ENCODE measurements at regions not wholly inside any gene's neighbourhood (a gene's known extent, or its start where the extent isn't known, plus 50 kb on each side); places are given as distances from the start of the nearest gene placed in this dataset.

- Histone ChIP-seq H3K36me3 (ENCODE audit: low read length) (no peaks in the 10 kb centered on the region), H3K79me2 (ENCODE audit: insufficient read depth, low read length) (no peaks in the 10 kb centered on the region), H3K4me3 (ENCODE audit: insufficient read depth, low read length, poor library complexity, severe bottlenecking) (no peak overlapping the region), H3K27me3 (ENCODE audit: low read length) (no peaks in the 10 kb centered on the region), H3K9me2 (replicated peaks; ENCODE audit: insufficient read depth, low read length) (no peaks in the 10 kb centered on the region), H3F3A (ENCODE audit: insufficient read depth) (no peaks in the 10 kb centered on the region), H3K9me3 (ENCODE audit: insufficient read depth, low read length) (0 out of 2 replicates have a peak, but pooled peaks cover 5% of the 10 kb centered on the region), H3K27ac (ENCODE audit: low read depth, low read length) (no peak overlapping the region), H2AFZ (ENCODE audit: low read depth, low read length, severe bottlenecking) (no peak overlapping the region), H3K9ac (ENCODE audit: low read length) (no peak overlapping the region), H3K4me2 (ENCODE audit: low read depth, low read length, poor library complexity, severe bottlenecking) (no peak overlapping the region), H4K20me1 (ENCODE audit: low read depth, low read length) (no peaks in the 10 kb centered on the region)
- no peak for TF ChIP-seq CTCF (IDR thresholded peaks at IDR 0.05; ENCODE audit: insufficient read depth, low read length, poor library complexity, severe bottlenecking)
- TF ChIP-seq EZH2phosphoT487 (conservative IDR thresholded peaks at IDR 0.05; ENCODE audit: low read length) = no peak
Observed at GRCh38 chr7:52091101-52091500, 774.5 kb upstream of the COBL start.

- Histone ChIP-seq H2AFZ (ENCODE audit: low read depth, low read length, severe bottlenecking) (no peak overlapping the region), H3K9me3 (ENCODE audit: insufficient read depth, low read length) (no peaks in the 10 kb centered on the region), H3K27ac (ENCODE audit: low read depth, low read length) (no peak overlapping the region), H3K9ac (ENCODE audit: low read length) (no peak overlapping the region), H4K20me1 (ENCODE audit: low read depth, low read length) (no peaks in the 10 kb centered on the region), H3K27me3 (ENCODE audit: low read length) (no peaks in the 10 kb centered on the region), H3K79me2 (ENCODE audit: insufficient read depth, low read length) (no peaks in the 10 kb centered on the region), H3K4me3 (ENCODE audit: insufficient read depth, low read length, poor library complexity, severe bottlenecking) (no peak overlapping the region), H3K36me3 (ENCODE audit: low read length) (no peaks in the 10 kb centered on the region), H3K9me2 (replicated peaks; ENCODE audit: insufficient read depth, low read length) (no peaks in the 10 kb centered on the region), H3F3A (ENCODE audit: insufficient read depth) (no peaks in the 10 kb centered on the region), H3K4me2 (ENCODE audit: low read depth, low read length, poor library complexity, severe bottlenecking) (no peak overlapping the region)
- TF ChIP-seq EZH2phosphoT487 (conservative IDR thresholded peaks at IDR 0.05; ENCODE audit: low read length) (no peak), CTCF (IDR thresholded peaks at IDR 0.05; ENCODE audit: insufficient read depth, low read length, poor library complexity, severe bottlenecking) (no peak)
Observed at GRCh38 chr7:52088008-52088901, 771.6 kb upstream of the COBL start.

- no peaks in the 10 kb centered on the region for H3F3A ChIP-seq (ENCODE audit: insufficient read depth)
- no peaks in the 10 kb centered on the region for H3K9me2 ChIP-seq (replicated peaks; ENCODE audit: insufficient read depth, low read length)
- no peak overlapping the region for H3K27ac ChIP-seq (ENCODE audit: low read depth, low read length)
- H3K27me3 ChIP-seq (ENCODE audit: low read length) = no peaks in the 10 kb centered on the region
- no peak overlapping the region for H3K9ac ChIP-seq (ENCODE audit: low read length)
- no peak overlapping the region for H2AFZ ChIP-seq (ENCODE audit: low read depth, low read length, severe bottlenecking)
- no peak overlapping the region for H3K4me2 ChIP-seq (ENCODE audit: low read depth, low read length, poor library complexity, severe bottlenecking)
- H4K20me1 ChIP-seq (ENCODE audit: low read depth, low read length) = no peaks in the 10 kb centered on the region
- no peak for TF ChIP-seq CTCF (IDR thresholded peaks at IDR 0.05; ENCODE audit: insufficient read depth, low read length, poor library complexity, severe bottlenecking)
- TF ChIP-seq EZH2phosphoT487 (conservative IDR thresholded peaks at IDR 0.05; ENCODE audit: low read length) = no peak
- H3K4me3 ChIP-seq (ENCODE audit: insufficient read depth, low read length, poor library complexity, severe bottlenecking) = no peak overlapping the region
- H3K9me3 ChIP-seq (ENCODE audit: insufficient read depth, low read length) = no peaks in the 10 kb centered on the region
- H3K79me2 ChIP-seq (ENCODE audit: insufficient read depth, low read length) = no peaks in the 10 kb centered on the region
- no peaks in the 10 kb centered on the region for H3K36me3 ChIP-seq (ENCODE audit: low read length)
Observed at GRCh38 chr7:52085610-52086009, 769.0 kb upstream of the COBL start.
